Urothelium cell line (cell line): ENCODE measurements at regions not wholly inside any gene's neighbourhood (a gene's known extent, or its start where the extent isn't known, plus 50 kb on each side); places are given as distances from the start of the nearest gene placed in this dataset.

Experiments
- DNase-seq: peaks from one replicate; pipeline ENCODE4 v3.0.0; 2011; ENCODE audit warnings: low spot score, mixed read lengths
- FAIRE-seq: peaks from 2 replicates; lab custom pipeline; 2011; peaks lifted over from hg19 to GRCh38; lab: Jason Lieb, UNC

DNA sequence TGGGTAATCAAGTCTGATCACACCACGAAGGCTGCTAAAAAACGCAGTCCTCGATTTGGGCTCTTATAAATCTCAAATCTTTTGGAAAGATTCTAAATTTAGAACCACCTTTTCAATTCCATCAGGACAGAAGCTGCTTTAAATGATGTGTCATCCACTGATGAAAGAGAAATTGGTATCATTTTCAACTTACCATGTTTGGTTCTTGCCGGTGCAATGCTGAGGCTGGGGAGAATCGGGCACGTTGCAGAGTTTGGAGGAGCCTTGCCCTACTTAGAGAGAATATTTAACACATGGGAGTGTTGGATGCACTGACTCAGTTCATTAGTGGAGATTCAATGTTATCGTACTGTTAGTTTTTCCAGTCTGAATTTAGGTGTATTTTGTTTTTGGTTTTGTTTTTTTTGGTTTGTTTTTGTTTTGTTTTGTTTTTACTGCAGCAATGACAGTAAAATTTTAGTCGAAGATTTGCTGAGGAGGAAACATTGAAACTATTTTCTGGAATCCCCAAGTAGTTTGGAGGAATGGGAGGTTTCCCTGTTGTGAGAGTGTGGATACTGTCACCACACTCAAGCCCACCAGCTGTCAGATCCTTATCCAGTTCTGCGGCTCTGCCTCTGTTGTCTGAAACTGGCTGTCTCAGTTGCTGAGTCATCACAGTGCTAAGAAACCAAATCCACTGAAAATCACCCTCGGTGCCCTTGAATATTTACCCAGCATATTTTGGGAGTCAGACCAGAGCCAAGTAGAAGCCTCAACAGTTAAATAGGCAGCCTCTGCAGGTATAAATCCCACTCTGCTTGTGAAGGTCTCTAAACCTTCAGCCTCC, 497.0 kb downstream of the BTBD3 start:
- no peak for FAIRE-seq
- DNase-seq: peak; percentile 59

GRCh38 chr20:12416281-12416680, 498.6 kb downstream of the BTBD3 start:
- DNase-seq: no peak
- no peak for FAIRE-seq

DNA sequence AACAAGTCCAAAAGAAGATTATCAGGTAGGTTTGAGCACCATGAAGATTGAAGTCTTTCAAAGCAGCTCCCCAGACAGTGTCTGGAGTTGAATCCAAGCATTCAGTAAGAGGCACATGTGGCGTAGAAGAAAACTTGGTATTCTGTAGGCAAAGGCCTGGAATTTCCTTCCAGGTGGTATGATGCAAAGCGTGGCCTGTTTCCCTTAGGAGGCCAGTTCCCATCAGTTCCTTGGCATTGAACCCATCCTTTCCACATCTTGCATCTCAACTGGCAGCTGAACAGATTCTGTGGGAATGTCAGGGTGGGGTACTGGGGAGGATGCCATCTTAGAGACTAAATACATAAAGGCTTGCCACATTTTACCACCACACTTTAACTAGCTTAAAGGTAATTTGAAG, 516.0 kb downstream of the BTBD3 start:
- no peak for FAIRE-seq

GRCh38 chr20:12434672-12435071, 517.0 kb downstream of the BTBD3 start:
- FAIRE-seq: no peak
- no peak for DNase-seq

More for the DNA sequence above, 516.0 kb downstream of the BTBD3 start:
- DNase-seq: no peak

- FAIRE-seq: no peak
- DNase-seq: no peak
Measured at GRCh38 chr20:12435268-12435667, 517.6 kb downstream of the BTBD3 start.

- FAIRE-seq (no peak), DNase-seq (no peak)
Measured at GRCh38 chr20:12453711-12454110, 536.0 kb downstream of the BTBD3 start.

GRCh38 chr20:12455148-12455547, 537.5 kb downstream of the BTBD3 start:
- FAIRE-seq (no peak), DNase-seq (no peak)

DNA sequence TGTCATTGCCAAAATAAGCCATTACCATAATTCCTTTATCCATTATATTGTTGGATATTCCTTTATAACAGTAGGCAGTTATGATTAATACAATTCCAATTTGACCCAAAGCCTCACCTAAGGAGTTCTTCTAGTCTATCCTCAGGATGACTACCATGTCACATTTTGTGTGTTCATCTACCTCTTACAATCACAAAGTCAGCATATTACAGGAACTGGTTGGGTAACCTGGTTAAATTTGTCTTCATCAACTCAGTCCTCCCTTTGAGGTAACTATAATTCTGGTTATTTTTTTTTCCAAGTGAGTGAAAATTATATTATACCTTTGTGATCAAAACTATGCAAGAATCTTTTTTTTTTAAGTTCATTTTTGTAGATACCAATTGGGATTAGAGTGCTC, 540.5 kb downstream of the BTBD3 start:
- FAIRE-seq (no peak), DNase-seq (no peak)

- FAIRE-seq (no peak), DNase-seq (no peak)
Measured at GRCh38 chr20:12464036-12464435, 544.7 kb upstream of the SPTLC3 start.

GRCh38 chr20:12466915-12467314, 541.9 kb upstream of the SPTLC3 start:
- no peak for DNase-seq
- FAIRE-seq: no peak

DNA sequence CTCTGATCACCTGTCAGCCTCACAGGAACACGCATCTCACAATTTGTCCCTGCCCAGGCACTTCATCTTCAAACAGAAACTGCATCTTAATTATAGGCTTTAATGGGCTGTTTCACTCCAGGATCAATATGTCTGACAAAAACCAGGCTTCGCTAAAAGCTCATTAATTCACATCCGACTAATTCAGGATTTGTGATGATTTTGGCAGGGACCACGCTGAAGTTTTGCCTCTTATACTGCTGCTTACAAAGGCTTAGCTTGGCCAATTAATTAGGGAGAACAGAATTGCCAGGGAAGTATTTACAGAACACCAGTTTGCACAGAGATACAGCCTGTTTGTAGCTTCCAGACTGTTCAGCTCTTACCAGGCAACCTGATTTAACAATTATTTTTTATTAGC, 541.0 kb upstream of the SPTLC3 start:
- DNase-seq (no peak), FAIRE-seq (no peak)

DNA sequence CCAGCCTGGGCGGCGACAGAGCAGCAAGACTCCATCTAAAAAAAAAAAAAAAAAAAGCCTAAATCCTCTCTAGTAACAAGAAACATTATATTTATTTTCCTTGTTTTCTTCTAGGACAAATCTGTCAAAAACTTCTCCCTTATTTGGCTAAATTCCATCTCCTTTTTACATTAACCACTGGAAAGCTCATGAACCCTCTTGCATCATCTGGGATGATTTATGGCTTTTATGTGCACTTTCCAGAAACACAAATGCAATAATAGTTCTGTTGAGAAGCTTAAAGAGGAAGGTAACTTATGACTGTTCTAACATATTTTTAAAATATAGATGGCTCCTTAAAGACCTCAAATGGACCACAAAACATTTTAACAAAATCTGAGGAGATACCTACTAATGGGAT, 526.1 kb upstream of the SPTLC3 start:
- no peak for DNase-seq
- FAIRE-seq: no peak

DNA sequence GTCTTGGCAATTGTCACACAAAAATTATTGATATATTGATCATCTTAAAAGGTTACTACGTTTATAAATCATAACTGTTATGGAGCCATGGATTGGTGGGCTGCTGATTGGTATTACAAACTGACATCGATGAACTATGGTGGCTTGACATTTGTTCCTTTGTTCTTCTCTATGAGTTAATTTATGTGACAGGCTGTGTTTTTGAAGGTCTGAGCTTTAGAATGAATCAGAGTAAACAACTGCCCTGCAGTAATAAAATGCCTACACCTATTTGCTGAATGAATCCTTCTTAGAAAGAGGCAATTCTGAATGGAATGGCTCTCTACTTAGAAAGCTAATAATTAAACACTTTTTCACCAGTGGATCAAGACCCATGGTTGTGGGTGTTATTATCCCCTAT, 506.3 kb upstream of the SPTLC3 start:
- no peak for DNase-seq
- no peak for FAIRE-seq

DNA sequence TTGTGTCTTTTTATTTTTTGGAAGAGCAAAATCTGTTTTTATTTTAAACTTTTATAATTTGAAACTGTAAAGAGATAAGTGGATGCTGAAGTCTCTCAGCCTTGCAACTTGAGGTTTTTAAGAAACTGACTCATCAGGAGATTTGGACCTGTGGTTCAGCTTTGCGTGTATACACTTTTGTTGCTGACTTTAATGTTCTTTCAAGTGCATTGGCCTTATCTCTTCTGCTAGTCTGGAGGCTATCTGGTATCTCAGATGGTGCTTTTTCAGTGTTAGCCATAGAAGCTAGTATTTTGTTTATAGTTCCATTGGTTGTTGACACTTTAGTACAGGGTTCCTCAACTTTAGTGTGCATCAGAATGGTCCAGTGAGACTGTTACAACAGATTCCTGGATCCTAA, 504.0 kb upstream of the SPTLC3 start:
- no peak for DNase-seq
- no peak for FAIRE-seq

- DNase-seq (no peak), FAIRE-seq (no peak)
Measured at GRCh38 chr20:12511499-12511898, 497.3 kb upstream of the SPTLC3 start.

DNA sequence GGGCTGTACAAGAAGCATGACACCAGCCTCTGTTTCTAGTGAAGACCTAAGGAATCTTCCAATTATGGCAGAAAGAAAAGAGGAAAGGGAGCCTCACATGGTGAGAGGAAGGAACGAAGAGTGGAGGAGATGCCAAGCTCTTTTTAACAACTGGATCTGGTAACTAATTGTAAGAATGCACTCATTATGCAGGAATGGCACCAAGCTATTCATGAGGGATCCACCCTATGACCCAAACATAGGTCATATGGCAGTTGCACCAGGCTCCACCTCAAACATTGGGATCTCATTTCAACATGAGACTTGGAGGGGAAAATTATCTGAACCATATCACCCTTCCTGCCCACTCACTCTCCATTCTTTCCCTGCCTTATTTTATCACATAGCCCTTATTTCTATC, 496.0 kb upstream of the SPTLC3 start:
- DNase-seq: no peak
- FAIRE-seq: no peak

DNA sequence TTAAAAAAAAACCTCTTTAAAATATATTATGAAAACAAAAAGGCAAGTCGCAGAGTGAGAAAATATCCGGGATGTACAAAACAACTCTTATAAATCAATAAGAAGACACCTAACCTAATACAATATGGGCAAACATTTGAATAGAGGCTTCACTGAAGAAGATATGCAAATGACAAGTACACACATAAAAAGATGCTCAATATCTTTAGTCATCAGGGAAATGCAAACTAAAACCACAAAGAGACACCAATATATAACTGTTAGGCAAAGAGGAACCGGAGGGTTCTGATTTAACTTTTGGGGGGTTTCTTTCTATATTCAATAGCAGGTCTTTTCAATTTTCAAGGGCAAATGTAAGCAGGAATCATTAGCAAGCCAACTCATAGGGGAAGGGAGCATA, 480.7 kb upstream of the SPTLC3 start:
- FAIRE-seq (no peak), DNase-seq (no peak)

- FAIRE-seq: no peak
- no peak for DNase-seq
Measured at GRCh38 chr20:12528591-12529041, 480.2 kb upstream of the SPTLC3 start.

DNA sequence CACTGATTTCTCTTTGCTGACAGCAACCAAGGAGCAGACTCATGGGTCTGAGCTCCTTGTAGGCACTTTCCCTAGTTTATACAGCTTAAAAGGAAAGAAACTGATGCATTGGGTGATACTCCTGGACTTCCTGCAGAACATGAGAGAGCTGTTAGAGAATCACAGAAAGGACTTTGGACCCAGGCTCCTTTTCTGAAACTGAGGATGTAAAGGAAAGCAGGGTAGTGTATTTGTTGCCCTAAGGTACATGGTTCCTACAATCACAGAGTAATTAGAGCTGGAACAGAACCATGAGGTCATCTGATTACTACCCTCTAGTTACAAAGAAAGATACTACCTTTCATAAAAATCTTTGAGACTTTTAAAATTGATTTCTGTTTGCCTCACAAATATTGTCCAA, 477.1 kb upstream of the SPTLC3 start:
- FAIRE-seq: no peak

DNA sequence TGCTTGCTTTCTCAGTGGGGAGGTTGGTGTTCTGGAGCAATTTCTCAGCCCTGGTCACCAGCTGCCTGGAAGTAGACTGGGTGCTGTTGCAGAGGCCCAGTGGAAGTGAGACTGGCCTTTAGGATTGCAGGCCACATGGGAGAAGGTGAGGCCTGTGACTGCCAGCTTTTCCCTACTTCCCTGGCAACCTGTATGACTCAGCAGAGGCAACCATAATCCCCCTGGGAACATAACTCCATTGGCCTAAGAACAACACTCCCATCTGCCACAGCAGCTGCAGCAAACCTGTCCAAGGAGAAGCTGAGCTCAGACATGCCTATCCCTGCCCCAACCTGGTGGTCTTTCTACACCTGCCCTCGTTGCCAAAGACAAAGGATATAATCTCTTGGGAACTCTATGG, 473.5 kb upstream of the SPTLC3 start:
- no peak for DNase-seq
- no peak for FAIRE-seq

More for the DNA sequence above, 477.1 kb upstream of the SPTLC3 start:
- no peak for DNase-seq

GRCh38 chr20:12535770-12536169, 473.0 kb upstream of the SPTLC3 start:
- no peak for DNase-seq
- FAIRE-seq: no peak

DNA sequence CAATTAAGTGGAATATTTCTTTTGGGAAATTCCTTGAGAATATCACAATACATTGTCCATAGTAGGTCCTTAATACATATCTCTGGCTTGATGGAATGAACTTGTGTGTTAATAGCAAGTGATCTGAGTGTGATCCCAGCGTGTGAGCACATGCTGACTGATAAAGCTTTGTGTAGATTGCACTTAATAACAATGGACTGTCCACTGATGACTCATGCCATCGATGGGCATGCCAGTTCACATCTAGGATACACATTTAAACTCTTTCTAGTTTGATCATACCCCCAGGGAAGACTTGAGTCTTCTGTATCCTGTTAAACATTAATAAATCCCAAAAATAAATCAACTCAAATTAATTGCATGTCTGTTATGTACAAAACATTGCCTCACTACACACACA, 454.3 kb upstream of the SPTLC3 start:
- no peak for DNase-seq
- no peak for FAIRE-seq

DNA sequence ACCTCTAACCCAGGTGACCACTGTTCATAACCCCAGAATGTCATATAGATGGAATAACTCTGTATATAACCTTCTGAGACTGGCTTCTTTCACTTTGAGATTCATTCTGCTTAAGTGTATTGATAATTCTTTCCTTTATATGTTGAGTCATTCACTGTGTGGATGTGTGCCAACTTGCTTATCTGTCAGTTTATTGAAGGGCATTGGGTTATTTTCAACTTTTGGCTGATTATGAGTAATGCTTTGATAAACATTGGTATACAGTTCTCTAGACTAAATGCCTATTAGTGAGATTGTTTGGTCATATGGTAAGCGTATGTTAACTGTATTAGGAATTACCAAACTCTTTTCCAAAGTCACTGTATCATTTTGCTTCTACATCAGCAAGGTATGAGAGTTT, 453.4 kb upstream of the SPTLC3 start:
- no peak for FAIRE-seq
- DNase-seq: no peak
